ENCODE measurements at regions not wholly inside any gene's neighbourhood (a gene's known extent, or its start where the extent isn't known, plus 50 kb on each side); places are given as distances from the start of the nearest gene placed in this dataset.
"Not testable (repeated sequence)": the region's sequence is repeated elsewhere in the genome, so short reads cannot be mapped to it uniquely, and the experiment has no call there.

DNA sequence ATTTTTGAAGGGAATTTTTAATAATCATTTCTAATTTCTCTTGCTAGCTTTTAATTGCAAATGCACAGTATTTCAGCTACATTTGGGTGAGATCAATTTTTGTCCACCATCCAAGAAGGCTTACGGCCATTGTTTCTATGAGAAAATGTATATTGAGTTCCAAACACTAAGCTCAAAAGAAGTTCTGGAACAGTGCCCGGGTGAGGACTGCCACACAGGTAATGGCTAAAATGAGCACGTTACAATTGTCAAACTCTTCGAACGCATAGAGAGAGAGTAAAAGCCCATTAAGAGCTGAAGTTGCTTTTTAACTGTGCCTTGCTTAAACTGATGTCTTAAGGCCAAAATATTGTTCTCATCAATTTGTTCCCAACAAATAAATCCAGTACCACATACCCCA is 755.0 kb downstream of the DIAPH3 start:
- DNase-seq (ENCODE audit: low read depth in 2 of 2), result no peak

DNA sequence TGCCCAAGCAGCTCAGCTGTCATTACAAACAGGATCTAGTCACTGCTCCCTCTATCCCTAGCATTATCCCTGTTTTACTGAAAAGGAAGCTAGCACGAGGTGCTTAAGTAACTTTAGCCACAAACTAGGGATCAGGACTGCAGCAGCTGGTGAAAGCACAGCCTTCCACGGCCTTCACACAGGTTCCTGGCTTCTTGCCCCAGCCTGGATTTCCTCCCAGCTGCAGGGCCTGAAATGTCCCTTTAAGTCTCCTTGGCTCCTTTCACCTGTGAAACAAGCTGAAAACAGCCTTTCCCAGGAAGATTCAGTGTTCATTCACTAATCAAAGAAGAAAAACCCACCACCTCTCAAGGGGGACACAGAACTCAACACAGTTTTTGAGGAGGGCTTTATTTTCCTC is 754.5 kb downstream of the DIAPH3 start:
- no peak for DNase-seq (ENCODE audit: low read depth in 2 of 2)

- no peak for DNase-seq (ENCODE audit: low read depth in 2 of 2)
Measured at GRCh38 chr13:59409634-59410200, 754.0 kb downstream of the DIAPH3 start.

DNA sequence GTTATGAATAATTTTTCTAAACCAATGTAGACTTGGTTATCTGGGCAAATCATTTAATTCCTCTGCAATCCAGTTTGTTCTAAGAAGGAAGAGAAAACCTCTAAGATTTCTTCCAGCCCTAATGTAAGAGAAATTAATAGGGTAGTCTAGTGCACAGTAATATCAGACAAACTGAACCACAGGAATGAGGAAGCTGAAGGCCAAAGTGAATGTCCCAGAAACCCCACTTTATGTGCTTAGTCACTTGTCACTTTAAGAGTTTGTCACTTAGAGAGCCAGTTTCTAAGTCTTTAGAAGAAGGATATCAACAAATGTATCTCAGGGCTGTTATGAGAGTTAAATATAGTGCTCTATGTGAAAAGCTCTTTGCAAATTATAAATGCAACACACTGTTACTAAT is 750.6 kb downstream of the DIAPH3 start:
- DNase-seq (ENCODE audit: low read depth in 2 of 2), result no peak

DNA sequence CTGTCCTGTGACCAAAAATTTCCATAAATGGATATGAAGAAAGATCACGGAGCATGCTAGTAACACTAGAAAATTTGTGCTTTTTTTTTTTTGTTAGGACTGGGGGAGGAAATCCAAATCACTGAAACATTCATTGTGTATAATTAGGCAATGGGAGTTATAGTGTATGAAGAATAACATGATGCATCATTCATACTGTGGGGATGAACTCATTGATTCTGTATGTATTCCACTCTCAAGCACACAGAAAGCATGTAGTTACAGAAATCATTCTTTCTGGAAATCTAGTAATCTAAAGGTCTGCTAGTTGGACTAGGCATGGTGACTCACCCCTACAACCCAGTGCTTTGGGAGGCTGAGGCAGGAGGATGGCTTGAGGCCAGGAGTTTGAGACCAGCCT is 749.7 kb downstream of the DIAPH3 start:
- no peak for DNase-seq (ENCODE audit: low read depth in 2 of 2)

- DNase-seq (ENCODE audit: low read depth in 2 of 2), result no peak
Measured at GRCh38 chr13:59415498-59415897, 748.2 kb downstream of the DIAPH3 start.

- no peak for DNase-seq (ENCODE audit: low read depth in 2 of 2)
Measured at GRCh38 chr13:59416561-59416960, 747.2 kb downstream of the DIAPH3 start.

DNA sequence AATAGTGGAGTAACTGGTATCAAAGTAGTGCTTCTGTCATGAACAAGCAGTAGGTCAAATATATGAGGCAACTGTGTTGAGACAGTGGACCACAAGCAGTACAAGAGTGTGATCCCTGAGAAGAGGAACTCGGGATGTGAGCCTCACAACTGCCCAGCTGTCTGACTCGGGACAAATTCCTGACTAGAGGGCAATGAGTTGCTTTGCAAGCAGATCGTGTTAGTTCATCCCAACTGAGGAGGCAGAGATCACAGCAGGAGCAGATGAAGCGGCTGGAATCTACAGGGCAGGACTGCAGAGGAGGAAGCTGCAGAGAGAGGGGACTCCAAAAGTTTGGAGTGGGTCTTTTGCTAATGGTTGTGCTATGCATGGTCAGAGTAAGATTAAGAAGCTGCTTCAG is 741.1 kb downstream of the DIAPH3 start:
- DNase-seq (ENCODE audit: low read depth in 2 of 2), result no peak

DNA sequence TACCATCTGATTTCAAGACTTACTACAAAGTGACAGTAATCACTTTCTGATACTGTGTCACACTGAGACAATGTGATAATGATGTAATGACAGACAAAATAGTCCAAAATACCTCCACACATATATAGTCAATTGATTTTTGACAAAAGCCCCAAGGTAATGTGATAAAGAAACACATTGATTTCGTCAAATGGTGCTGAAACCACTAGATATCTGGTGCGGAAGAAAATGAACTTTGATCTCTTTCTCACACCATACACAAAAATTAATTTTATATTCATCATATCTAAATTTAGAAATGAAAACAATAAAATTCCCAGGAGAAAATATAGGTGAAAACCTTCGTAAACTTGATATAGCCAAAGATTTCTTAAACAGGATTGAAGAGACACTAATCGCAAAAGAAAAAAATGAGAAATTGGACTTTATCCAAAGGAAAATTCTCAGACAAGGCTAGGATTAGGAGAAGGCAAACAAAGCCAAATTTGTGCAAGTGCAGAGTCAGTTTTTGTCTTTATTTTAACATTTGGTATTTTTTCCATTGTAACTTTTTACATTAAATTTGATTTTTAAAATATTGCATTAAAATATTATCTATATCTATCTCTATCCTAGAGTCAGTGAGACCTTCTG is 739.9 kb downstream of the DIAPH3 start:
- no peak for DNase-seq (ENCODE audit: low read depth in 2 of 2)

DNA sequence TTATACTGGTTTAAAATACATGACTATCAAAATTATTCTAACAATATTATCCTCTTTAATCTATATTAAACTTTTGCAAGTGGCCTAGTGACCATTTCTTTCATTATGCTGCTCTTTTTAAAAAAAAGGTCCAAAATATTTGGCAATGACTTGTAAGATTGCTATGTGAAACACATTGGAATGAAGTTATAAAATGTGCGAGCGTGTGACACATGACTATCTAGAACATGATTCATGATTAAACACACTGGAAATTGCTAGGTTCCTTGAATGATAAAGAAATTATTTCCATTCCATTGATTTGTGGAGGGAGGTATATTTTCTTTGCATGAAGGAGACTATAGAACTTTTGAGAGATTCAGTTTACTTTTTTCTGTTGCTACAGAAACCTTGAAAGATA is 739.1 kb downstream of the DIAPH3 start:
- DNase-seq (ENCODE audit: low read depth in 2 of 2), result no peak

DNA sequence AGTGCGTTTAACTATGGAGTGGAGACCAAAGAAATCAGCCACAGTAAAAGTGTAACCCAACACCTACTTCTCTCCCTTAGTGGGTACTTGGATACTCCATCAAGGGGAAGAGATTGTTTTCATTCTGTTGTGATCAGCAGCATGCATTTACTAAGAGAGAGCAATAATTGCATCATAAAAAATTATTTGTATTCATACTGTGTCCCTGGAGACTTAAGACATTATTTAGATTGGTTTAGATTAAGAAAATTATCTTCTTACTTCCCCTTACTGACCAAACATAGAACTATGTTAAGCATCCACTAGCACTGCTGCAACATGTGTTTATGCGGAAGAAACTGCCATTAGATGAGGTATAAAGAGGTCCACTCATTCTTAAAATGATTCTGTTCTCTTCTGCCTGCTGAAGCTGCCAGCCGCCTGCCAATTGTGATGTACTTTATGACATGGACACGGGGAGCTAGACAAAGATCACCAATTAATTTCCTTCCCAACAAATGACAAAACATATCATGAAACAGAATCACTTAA is 738.5 kb downstream of the DIAPH3 start:
- no peak for DNase-seq (ENCODE audit: low read depth in 2 of 2)

- DNase-seq (ENCODE audit: low read depth in 2 of 2), result no peak
Measured at GRCh38 chr13:59435024-59435423, 728.7 kb downstream of the DIAPH3 start.

DNA sequence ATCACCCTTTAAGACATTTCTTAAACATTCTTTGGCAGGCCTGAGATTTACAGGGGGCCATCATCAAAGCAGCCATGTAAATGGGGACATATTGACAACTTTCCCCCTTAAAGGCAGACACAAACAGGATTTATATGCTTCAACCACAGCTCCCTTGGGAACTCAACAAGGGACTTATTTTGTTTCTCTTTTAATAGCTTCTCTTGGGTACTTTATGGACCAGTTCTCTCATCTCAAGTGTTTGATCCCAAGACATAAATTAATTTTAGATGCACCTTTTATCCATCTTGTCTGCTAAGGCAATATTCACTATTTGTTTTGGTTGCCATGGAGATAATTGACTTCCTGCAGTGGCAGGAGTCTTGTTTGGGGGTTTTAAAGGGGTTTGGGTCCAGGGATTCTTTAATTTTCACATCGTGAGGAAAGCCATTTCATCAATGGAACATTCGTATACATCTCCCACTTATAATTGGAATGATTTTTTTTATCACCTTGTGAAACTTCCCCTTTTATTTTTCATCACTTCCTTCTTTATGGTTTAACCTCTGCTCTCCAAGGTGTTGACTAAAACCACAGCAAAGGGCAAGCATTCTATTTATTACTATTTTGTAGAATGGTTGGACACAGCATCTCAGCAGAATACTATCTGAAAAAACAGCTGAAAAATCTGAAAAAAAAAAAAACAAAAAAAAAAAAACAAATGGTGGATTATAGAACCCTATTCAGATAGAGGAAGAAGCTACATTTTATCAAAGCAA is 726.0 kb downstream of the DIAPH3 start:
- no peak for DNase-seq (ENCODE audit: low read depth in 2 of 2)

DNA sequence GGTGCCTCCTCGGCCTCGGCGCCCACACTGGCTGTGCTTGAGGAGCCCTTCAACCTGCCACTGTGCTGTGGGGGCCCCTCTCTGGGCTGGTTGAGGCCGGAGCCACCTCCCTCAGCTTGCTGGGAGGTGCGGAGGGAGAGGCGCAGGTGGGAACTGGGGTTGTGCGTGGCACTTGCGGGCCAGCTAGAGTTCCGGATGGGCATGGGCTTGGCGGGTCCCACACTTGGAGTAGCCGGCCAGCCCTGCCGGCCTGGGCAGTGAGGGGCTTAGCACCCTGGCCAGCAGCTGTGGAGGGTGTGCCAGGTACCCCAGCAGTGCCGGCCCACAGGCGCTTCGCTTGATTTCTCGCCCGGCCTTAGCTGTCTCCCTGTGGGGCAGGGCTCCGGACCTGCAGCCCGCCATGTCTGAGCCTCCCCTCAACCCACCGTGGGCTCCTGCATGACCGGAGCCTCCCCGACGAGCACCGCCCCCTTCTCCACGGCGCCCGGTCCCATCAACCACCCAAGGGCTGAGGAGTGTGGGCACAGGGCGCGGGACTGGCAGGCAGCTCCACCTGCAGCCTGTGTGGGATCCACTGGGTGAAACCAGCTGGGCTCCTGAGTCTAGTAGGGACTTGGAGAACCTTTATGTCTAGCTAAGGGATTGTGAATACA is 723.8 kb downstream of the DIAPH3 start:
- DNase-seq (ENCODE audit: low read depth in 2 of 2), result no peak

GRCh38 chr13:59441068-59441467 is 722.7 kb downstream of the DIAPH3 start:
- DNase-seq (ENCODE audit: low read depth in 2 of 2), result not testable (repeated sequence)

DNA sequence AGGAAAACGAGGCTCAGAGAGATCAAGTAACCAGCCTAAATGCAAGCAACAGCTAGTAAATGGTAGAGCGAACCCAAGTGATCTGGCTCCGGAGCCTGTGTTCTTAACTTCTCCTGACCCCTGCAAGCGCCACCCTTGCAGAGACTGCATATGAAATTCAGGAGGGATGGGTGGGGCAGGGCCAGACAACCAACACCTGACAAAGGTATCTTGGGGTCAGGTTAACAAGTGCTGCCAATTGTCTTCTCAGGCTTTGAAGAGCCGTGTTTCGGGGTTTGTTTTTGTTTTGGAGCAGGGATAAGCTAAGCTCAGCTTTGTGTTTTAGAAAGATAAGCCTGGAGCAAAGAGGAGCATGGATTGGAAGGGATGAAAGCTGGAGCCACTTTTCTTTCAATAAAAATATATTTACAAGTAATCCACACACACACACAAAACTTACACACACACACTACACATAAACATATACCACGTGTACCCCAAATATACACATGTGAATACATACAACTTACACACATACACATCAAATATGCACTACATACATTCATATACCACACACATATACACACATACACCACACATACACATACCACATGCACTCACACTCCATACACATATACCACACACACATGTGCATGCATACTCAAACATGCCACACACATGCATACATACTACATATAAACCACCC is 722.0 kb downstream of the DIAPH3 start:
- no peak for DNase-seq (ENCODE audit: low read depth in 2 of 2)

- no peak for DNase-seq (ENCODE audit: low read depth in 2 of 2)
Measured at GRCh38 chr13:59442461-59442860, 721.3 kb downstream of the DIAPH3 start.

GRCh38 chr13:59442944-59443486 is 720.7 kb downstream of the DIAPH3 start:
- no peak for DNase-seq (ENCODE audit: low read depth in 2 of 2)

DNA sequence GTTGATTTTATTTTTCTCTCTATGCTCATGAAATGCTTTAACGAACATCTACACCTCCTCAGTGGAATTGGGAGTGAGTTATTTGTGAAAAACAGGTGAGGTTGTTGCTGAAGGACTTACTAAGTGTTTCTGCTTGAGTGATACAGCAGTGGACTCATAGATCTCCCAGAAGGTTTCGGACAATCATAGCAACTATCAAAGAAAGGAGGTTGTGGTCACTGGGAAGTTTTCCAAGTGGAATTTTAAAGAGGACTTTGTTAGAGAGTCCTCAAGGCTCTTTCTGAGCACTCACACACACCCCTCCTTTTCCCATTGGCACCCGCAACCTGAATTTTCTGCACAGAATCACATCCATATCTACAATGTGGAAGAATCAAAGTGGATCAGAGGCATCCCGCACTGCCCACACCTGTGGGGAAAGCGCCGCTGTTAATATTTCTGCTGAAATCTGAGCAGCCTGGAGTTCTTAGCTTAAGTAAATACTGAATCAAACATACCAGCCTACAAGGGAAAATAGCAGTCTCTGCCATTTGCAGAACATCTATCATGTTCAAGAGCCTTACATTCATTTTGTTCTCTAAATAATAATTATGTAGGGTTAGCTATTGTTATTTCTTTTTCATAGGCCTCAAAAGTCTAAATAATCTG is 719.4 kb downstream of the DIAPH3 start:
- no peak for DNase-seq (ENCODE audit: low read depth in 2 of 2)

- no peak for DNase-seq (ENCODE audit: low read depth in 2 of 2)
Measured at GRCh38 chr13:59445812-59446211, 717.9 kb downstream of the DIAPH3 start.

GRCh38 chr13:59446391-59446790 is 717.3 kb downstream of the DIAPH3 start:
- no peak for DNase-seq (ENCODE audit: low read depth in 2 of 2)

All from activated CD8-positive, alpha-beta memory T cell treated with anti-CD3 and anti-CD28 coated beads for 4 hours (primary cell).